Natural killer cell treated with Interleukin-12 subunit alpha and Interleukin-12 subunit beta and Interleukin-15 and Interleukin-18, amount 100 ng/mL, for 72 hours (primary cell): ENCODE measurements at regions not wholly inside any gene's neighbourhood (a gene's known extent, or its start where the extent isn't known, plus 50 kb on each side); places are given as distances from the start of the nearest gene placed in this dataset.

Experiments
- ATAC-seq, 2 donors: fragments of 150-1000 bp; cut with Tn5 transposase in 1 of 2; sonication (Bioruptor Pico), chemical (Tn5 transposase) in 1 of 2; 2 replicates each; pipeline ENCODE4 v1.10.0; 2021
- DNase-seq: peaks from one replicate; pipeline ENCODE4 v3.0.0; 2022; ENCODE audit warnings: low spot score
- H3K27ac Mint-ChIP-seq, 2 donors: 1 replicate in 1 of 2; 2 replicates in 1 of 2; pipeline ENCODE4 v1.8.0; 2022; ENCODE audit warnings: mixed read lengths in 2 of 2, mild to moderate bottlenecking in 1 of 2, moderate library complexity in 1 of 2
- H3K27me3 Mint-ChIP-seq, 2 donors: 1 replicate in 1 of 2; 2 replicates in 1 of 2; pipeline ENCODE4 v1.8.0; 2022; ENCODE audit warnings: mixed read lengths in 2 of 2
- H3K36me3 Mint-ChIP-seq: one replicate; pipeline ENCODE4 v1.8.0; 2022; ENCODE audit warnings: mixed read lengths
- H3K4me1 Mint-ChIP-seq, 2 donors: 1 replicate in 1 of 2; 2 replicates in 1 of 2; pipeline ENCODE4 v1.8.0; 2022; ENCODE audit warnings: low read depth in 2 of 2, mixed read lengths in 2 of 2, mild to moderate bottlenecking in 1 of 2
- H3K4me3 Mint-ChIP-seq: one replicate; pipeline ENCODE4 v1.8.0; 2022; ENCODE audit warnings: mixed read lengths
- H3K9me3 Mint-ChIP-seq: 2 replicates; pipeline ENCODE4 v1.8.0; 2022; ENCODE audit warnings: mixed read lengths

GRCh38 chr2:152870239-152870638, 151.8 kb downstream of the ARL6IP6 start:
- DNase-seq (no peak), ATAC-seq (no peak)
- H3K36me3 Mint-ChIP-seq = no peaks in the 10 kb centered on the region
- peaks cover 3 to 10% of the 10 kb centered on the region in 2 donors for H3K27me3 Mint-ChIP-seq
- H3K9me3 Mint-ChIP-seq = peaks cover 5% of the 10 kb centered on the region
- H3K4me1 Mint-ChIP-seq = no peaks in the 10 kb centered on the region
- H3K4me3 Mint-ChIP-seq = no peak overlapping the region
- H3K27ac Mint-ChIP-seq = no peak overlapping the region

DNA sequence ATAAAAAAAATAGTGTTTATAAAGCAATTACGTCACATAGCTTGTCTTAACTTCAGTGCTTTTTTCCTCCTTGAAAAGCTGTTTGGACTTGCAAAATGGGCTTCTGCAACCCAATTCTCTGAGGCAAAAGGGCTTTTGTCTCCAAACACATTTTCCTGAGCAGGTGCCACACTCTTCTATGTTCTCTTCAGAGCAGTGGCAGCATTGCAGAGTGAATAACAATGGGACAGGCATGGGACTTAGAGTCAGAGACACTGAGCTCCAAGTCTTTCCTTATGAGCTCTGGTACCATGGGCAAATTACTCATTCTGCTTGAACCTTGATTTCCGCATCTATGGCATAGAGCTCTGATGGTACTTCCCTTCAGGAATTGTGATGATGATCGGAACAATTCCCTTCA, 149.0 kb downstream of the ARL6IP6 start:
- Mint-ChIP-seq H3K9me3 (peaks cover 19% of the 10 kb centered on the region), H3K27me3 (peaks cover 3 to 8% of the 10 kb centered on the region in 2 donors), H3K36me3 (peaks cover 8% of the 10 kb centered on the region), H3K27ac (no peak overlapping the region), H3K4me3 (no peak overlapping the region), H3K4me1 (no peaks in the 10 kb centered on the region)
- DNase-seq (no peak), ATAC-seq (no peak)

- no peak overlapping the region for H3K4me3 Mint-ChIP-seq
- DNase-seq = no peak
- peaks cover 3 to 8% of the 10 kb centered on the region in 2 donors for H3K27me3 Mint-ChIP-seq
- H3K27ac Mint-ChIP-seq = no peak overlapping the region
- H3K4me1 Mint-ChIP-seq = no peaks in the 10 kb centered on the region
- no peak for ATAC-seq
- peaks cover 17% of the 10 kb centered on the region for H3K36me3 Mint-ChIP-seq
- peaks cover 33% of the 10 kb centered on the region for H3K9me3 Mint-ChIP-seq
Observed at GRCh38 chr2:152864601-152865149, 146.3 kb downstream of the ARL6IP6 start.

- DNase-seq (no peak), ATAC-seq (no peak)
- peaks cover 3 to 5% of the 10 kb centered on the region in 2 donors for H3K27me3 Mint-ChIP-seq
- peaks cover 31% of the 10 kb centered on the region for H3K9me3 Mint-ChIP-seq
- H3K4me3 Mint-ChIP-seq = no peak overlapping the region
- peaks cover 17% of the 10 kb centered on the region for H3K36me3 Mint-ChIP-seq
- H3K4me1 Mint-ChIP-seq = no peaks in the 10 kb centered on the region
- H3K27ac Mint-ChIP-seq = no peak overlapping the region
Observed at GRCh38 chr2:152863826-152864225, 145.4 kb downstream of the ARL6IP6 start.

DNA sequence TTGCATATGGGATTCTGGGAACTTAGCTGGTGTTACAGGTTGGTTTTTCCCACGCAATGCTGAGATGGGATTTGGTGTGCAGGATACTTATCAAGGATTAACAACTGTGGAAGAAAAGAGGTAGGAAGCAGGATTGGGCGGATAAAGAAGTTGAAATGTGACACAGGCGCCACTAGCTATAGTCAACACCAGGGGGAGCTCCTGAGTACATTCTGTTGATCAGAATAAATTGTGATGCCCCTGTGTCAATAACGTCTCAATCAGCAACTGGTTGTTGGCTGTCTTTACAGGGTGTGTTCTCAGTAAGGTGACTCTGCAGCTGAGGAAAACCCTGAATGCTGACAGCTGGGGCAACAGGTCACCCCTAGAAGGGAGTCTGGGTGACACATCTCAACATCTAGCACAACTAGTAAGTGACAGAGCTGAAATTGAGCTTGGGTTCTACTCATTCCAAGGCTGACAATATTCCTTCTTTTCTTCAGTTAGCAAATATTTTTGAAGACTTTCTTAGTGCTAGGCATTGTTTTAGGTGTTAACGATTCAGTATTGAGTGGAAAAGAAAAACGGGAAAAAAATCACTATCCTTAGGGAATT, 143.0 kb downstream of the ARL6IP6 start:
- no peak overlapping the region for H3K4me3 Mint-ChIP-seq
- H3K4me1 Mint-ChIP-seq = no peaks in the 10 kb centered on the region
- DNase-seq (no peak), ATAC-seq (no peak)
- peaks cover 17% of the 10 kb centered on the region for H3K36me3 Mint-ChIP-seq
- H3K27me3 Mint-ChIP-seq = no peaks in the 10 kb centered on the region
- peaks cover 28% of the 10 kb centered on the region for H3K9me3 Mint-ChIP-seq
- H3K27ac Mint-ChIP-seq = no peak overlapping the region

GRCh38 chr2:152858594-152859265, 140.3 kb downstream of the ARL6IP6 start:
- Mint-ChIP-seq H3K36me3 (peaks cover 16% of the 10 kb centered on the region), H3K27ac (no peak overlapping the region), H3K4me3 (no peak overlapping the region), H3K4me1 (no peaks in the 10 kb centered on the region), H3K27me3 (no peaks in the 10 kb centered on the region), H3K9me3 (peaks cover 21% of the 10 kb centered on the region)
- DNase-seq = no peak
- ATAC-seq = no peak

GRCh38 chr2:152846697-152847470, 128.5 kb downstream of the ARL6IP6 start:
- Mint-ChIP-seq H3K9me3 (peaks cover 3% of the 10 kb centered on the region), H3K4me1 (no peaks in the 10 kb centered on the region), H3K4me3 (no peak overlapping the region), H3K36me3 (peaks cover 8% of the 10 kb centered on the region), H3K27ac (no peak overlapping the region), H3K27me3 (peaks cover 4 to 14% of the 10 kb centered on the region in 2 donors)
- no peak for ATAC-seq
- no peak for DNase-seq

GRCh38 chr2:152835674-152836073, 117.3 kb downstream of the ARL6IP6 start:
- no peak overlapping the region for H3K4me3 Mint-ChIP-seq
- no peaks in the 10 kb centered on the region for H3K36me3 Mint-ChIP-seq
- no peaks in the 10 kb centered on the region for H3K9me3 Mint-ChIP-seq
- ATAC-seq (no peak), DNase-seq (no peak)
- peaks cover 0 to 1% of the 10 kb centered on the region in 2 donors for H3K27me3 Mint-ChIP-seq
- H3K27ac Mint-ChIP-seq = no peak overlapping the region
- no peaks in the 10 kb centered on the region for H3K4me1 Mint-ChIP-seq

DNA sequence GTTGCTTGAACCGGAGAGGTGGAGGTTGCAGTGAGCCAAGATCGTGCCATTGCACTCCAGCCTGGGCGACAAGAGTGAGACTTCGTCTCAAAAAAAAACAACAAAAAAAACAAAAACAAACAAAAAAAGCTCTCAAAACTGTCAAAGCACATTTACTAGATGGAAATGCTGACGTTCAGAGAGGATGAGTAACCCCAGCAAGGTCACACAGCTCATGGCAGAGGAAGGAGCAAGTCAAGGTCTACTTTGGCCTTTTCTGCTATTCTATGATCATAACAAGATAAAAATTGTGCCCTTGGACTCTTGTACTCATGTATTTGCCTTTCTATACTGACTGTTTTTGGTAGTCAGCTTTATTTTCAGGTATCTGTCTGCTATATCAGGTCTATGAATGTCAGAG, 109.5 kb downstream of the ARL6IP6 start:
- Mint-ChIP-seq H3K27me3 (no peaks in the 10 kb centered on the region), H3K36me3 (no peaks in the 10 kb centered on the region), H3K27ac (no peak overlapping the region), H3K4me1 (no peaks in the 10 kb centered on the region), H3K4me3 (no peak overlapping the region), H3K9me3 (no peaks in the 10 kb centered on the region)
- DNase-seq = no peak
- no peak for ATAC-seq

DNA sequence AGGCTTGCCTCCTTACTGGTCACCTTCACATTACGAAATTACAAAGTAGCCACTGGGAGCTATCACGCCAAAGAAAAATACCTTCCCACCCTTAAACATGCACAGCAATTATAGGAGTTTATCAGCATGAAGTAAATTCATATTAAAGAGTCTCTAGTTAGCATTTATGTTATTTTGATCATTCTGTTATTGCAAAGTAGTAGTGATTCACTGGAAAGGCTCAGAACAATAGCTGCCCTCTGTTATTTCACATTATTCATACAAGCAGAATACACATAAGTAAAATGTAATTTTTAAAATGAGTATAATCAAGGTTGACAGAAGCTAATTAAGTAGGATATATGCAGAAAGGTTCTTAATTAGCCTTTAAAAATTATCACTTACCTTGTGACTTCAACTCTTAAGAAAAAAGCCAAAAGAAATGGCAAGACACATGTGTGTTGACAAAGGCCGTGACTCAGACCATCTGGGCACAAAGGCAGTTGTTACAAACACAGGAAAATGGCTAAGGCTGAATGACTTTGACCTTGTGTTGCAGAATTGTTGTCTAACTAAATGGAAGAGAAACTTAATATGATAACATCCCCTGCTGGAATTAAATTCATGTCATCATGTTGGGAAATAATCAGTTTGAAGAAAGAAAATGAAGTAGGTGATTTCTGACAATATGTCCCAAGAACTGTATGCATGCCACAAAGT, 108.3 kb downstream of the ARL6IP6 start:
- Mint-ChIP-seq H3K4me1 (no peaks in the 10 kb centered on the region), H3K27me3 (no peaks in the 10 kb centered on the region), H3K4me3 (no peak overlapping the region), H3K27ac (no peak overlapping the region), H3K9me3 (no peaks in the 10 kb centered on the region), H3K36me3 (no peaks in the 10 kb centered on the region)
- ATAC-seq (no peak), DNase-seq (no peak)

DNA sequence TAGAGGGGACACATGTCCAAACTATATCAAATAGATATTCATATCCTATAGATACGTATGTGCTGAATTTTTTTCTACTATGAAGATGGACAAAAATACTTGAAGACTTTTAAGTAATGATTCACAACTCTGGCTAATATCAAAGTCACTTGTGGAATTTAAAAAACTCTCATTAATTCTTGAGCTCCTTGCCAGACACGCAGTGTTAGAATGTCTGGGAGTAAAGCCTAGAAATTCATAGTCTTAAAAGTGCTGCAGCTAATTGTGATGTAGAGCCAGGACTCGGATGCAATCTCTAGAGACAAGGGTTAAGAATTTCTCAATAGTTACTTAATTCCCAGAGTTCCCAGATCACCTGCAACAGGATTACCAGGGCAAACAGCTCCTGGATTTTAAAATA, 107.4 kb downstream of the ARL6IP6 start:
- Mint-ChIP-seq H3K4me3 (no peak overlapping the region), H3K27me3 (no peaks in the 10 kb centered on the region), H3K36me3 (no peaks in the 10 kb centered on the region), H3K27ac (no peak overlapping the region), H3K4me1 (no peaks in the 10 kb centered on the region), H3K9me3 (no peaks in the 10 kb centered on the region)
- DNase-seq (no peak), ATAC-seq (no peak)

GRCh38 chr2:152823905-152824304, 105.5 kb downstream of the ARL6IP6 start:
- ATAC-seq (no peak), DNase-seq (no peak)
- no peaks in the 10 kb centered on the region for H3K27me3 Mint-ChIP-seq
- no peak overlapping the region for H3K27ac Mint-ChIP-seq
- no peaks in the 10 kb centered on the region for H3K9me3 Mint-ChIP-seq
- H3K4me1 Mint-ChIP-seq = no peaks in the 10 kb centered on the region
- H3K4me3 Mint-ChIP-seq = no peak overlapping the region
- no peaks in the 10 kb centered on the region for H3K36me3 Mint-ChIP-seq

- H3K27me3 Mint-ChIP-seq = no peaks in the 10 kb centered on the region
- H3K4me3 Mint-ChIP-seq = no peak overlapping the region
- no peak for DNase-seq
- ATAC-seq = no peak
- no peaks in the 10 kb centered on the region for H3K4me1 Mint-ChIP-seq
- no peaks in the 10 kb centered on the region for H3K36me3 Mint-ChIP-seq
- no peak overlapping the region for H3K27ac Mint-ChIP-seq
- no peaks in the 10 kb centered on the region for H3K9me3 Mint-ChIP-seq
Observed at GRCh38 chr2:152822676-152823075, 104.3 kb downstream of the ARL6IP6 start.
